HG03039 (cell line): ENCODE measurements at regions not wholly inside any gene's neighbourhood (a gene's known extent, or its start where the extent isn't known, plus 50 kb on each side); places are given as distances from the start of the nearest gene placed in this dataset.

Experiments
- ATAC-seq: cut with Tn5 transposase; IDR thresholded peaks from one replicate; pipeline ENCODE4 v1.9.1; 2021; ENCODE audit warnings: mild to moderate bottlenecking, moderate library complexity; ENCODE audit not compliant: unreplicated experiment

- no peak for ATAC-seq
These were observed 409.4 kb downstream of the MED10 start for GRCh38 chr5:5968981-5969380.

GRCh38 chr5:5967944-5968343 lies 410.4 kb downstream of the MED10 start:
- ATAC-seq: no peak

GRCh38 chr5:5967373-5967772 lies 411.0 kb downstream of the MED10 start:
- no peak for ATAC-seq

GRCh38 chr5:5965132-5965531 lies 413.2 kb downstream of the MED10 start:
- no peak for ATAC-seq

- no peak for ATAC-seq
These were observed 414.0 kb downstream of the MED10 start for GRCh38 chr5:5964347-5964746.

- no peak for ATAC-seq
These were observed 420.6 kb downstream of the MED10 start for GRCh38 chr5:5957737-5958136.

GRCh38 chr5:5954275-5954598 lies 424.1 kb downstream of the MED10 start:
- no peak for ATAC-seq

- no peak for ATAC-seq
These were observed 424.6 kb downstream of the MED10 start for GRCh38 chr5:5953584-5954274.

GRCh38 chr5:5951953-5952352 lies 426.4 kb downstream of the MED10 start:
- no peak for ATAC-seq

GRCh38 chr5:5950658-5951057 lies 427.7 kb downstream of the MED10 start:
- no peak for ATAC-seq

GRCh38 chr5:5941486-5941885 lies 436.9 kb downstream of the MED10 start:
- no peak for ATAC-seq

- no peak for ATAC-seq
These were observed 438.5 kb downstream of the MED10 start for GRCh38 chr5:5939759-5940370.

- ATAC-seq: no peak
These were observed 444.7 kb downstream of the MED10 start for GRCh38 chr5:5933651-5934050.

GRCh38 chr5:5932824-5933223 lies 445.5 kb downstream of the MED10 start:
- no peak for ATAC-seq

GRCh38 chr5:5930561-5930960 lies 447.8 kb downstream of the MED10 start:
- no peak for ATAC-seq

GRCh38 chr5:5929291-5930020 lies 448.9 kb downstream of the MED10 start:
- ATAC-seq: no peak

GRCh38 chr5:5925191-5925590 lies 453.2 kb downstream of the MED10 start:
- no peak for ATAC-seq

GRCh38 chr5:5919411-5919810 lies 458.9 kb downstream of the MED10 start:
- ATAC-seq: no peak

- no peak for ATAC-seq
These were observed 471.6 kb downstream of the MED10 start for GRCh38 chr5:5906778-5907177.

- ATAC-seq: no peak
These were observed 473.2 kb downstream of the MED10 start for GRCh38 chr5:5905186-5905585.

- ATAC-seq: no peak
These were observed 474.2 kb downstream of the MED10 start for GRCh38 chr5:5904113-5904512.
